T follicular helper cell (primary cell): ENCODE measurements at regions not wholly inside any gene's neighbourhood (a gene's known extent, or its start where the extent isn't known, plus 50 kb on each side); places are given as distances from the start of the nearest gene placed in this dataset.
"Not testable (repeated sequence)": the region's sequence is repeated elsewhere in the genome, so short reads cannot be mapped to it uniquely, and the experiment has no call there.

Experiments
- DNase-seq: peaks from one replicate; pipeline ENCODE4 v3.0.0-alpha.2; 2020; ENCODE audit warnings: low read depth

- DNase-seq, result no peak
Observed at GRCh38 chr4:164207460-164207859, 546.5 kb upstream of the SMIM31 start.

GRCh38 chr4:164210377-164210776 is 543.6 kb upstream of the SMIM31 start:
- no peak for DNase-seq

- DNase-seq, result no peak
Observed at GRCh38 chr4:164212134-164212533, 541.8 kb upstream of the SMIM31 start.

- no peak for DNase-seq
Observed at GRCh38 chr4:164212714-164213113, 541.2 kb upstream of the SMIM31 start.

GRCh38 chr4:164215113-164215741 is 538.7 kb upstream of the SMIM31 start:
- no peak for DNase-seq

DNA sequence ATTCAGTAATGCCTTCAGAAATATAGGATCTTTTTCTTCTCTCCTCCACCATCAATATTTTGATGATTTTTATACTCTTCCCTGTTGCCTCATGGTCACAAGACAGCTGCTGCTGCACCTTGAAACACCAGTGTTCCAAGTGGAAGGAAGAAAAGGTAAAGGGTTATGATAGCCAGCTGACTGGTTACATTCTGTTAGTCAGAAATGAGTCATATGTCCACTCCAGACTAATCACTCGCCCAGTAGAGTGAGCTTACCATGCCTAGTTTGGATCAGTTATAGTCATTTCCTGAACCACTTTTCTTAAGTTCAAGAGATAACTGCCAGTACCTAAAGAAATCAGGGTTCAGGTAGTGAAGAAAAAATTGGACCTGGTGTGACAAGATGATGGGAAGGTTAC is 532.3 kb upstream of the SMIM31 start:
- DNase-seq, result no peak

- DNase-seq, result no peak
Observed at GRCh38 chr4:164224871-164225270, 529.1 kb upstream of the SMIM31 start.

GRCh38 chr4:164229255-164229654 is 524.7 kb upstream of the SMIM31 start:
- DNase-seq, result no peak

DNA sequence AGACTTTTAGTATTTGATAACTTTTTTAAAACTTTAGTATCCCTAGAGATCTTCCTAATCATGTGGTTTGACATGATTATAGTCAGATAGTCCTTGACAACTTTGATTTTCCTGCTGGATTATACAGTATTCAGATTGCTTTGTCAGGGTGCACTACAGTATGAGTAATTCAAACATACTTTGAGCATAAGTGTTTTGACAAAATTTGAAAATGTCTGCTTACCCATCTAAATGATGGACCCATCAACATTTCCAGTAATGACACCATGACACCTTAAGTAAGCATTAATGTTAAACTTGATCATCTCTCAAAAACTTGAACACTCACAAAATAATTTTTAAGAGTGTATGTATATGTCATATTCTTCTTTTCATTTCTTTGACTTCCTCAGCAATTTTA is 514.5 kb upstream of the SMIM31 start:
- DNase-seq, result no peak

DNA sequence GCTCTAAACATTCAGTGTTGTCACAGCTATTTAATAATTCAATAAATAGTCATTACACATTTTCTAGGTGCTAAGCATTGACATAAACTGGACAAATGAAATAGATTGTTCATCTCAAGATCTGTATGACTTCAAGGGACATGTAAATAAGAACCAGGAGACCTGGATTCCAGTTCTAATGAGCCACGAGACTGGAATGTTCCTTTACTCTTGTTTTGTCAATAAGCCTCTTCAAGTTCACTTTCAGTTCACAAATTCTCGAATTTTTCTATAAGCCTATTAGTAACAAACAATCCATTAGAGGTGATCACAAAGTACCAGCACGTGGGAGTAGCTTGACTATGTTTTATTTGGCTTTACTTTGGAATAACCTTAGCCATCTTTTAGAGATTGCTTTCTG is 514.0 kb upstream of the SMIM31 start:
- no peak for DNase-seq

DNA sequence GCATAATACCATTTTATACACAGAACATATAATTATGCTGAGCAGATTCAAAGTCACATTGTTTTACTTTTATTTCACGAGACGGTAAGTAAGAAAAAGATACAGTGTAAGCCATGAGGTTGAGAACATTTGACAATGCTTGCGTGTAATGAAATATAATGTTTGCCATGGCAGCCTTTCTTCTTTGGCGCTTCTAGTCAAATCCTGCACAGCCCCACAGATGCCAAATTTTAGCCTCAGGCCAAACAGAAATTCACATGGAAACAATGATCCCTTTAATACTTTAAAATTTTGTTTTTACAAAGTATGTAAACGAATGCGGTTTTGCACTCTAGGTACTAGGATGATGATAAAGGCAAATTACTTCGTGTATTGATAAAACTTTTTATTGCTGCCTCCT is 502.7 kb upstream of the SMIM31 start:
- no peak for DNase-seq

DNA sequence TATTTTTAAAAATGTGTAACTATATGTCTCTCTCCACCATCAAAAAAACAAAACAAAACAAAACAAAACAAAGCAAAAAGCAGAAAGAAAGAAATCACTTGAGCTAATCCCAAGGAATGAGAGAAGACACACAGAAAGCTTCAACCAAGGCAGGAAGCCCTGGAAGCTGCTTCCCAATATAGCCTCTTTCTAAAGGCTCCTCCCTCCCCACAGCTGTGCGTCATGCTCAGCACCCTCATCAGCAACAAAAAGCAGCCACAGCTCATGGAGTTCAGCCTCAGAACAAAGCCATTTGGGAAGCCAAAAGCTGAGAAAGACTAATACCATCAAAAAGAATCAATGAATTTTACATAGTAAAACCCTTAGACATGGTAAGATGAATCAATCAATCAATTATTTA is 501.6 kb upstream of the SMIM31 start:
- no peak for DNase-seq

DNA sequence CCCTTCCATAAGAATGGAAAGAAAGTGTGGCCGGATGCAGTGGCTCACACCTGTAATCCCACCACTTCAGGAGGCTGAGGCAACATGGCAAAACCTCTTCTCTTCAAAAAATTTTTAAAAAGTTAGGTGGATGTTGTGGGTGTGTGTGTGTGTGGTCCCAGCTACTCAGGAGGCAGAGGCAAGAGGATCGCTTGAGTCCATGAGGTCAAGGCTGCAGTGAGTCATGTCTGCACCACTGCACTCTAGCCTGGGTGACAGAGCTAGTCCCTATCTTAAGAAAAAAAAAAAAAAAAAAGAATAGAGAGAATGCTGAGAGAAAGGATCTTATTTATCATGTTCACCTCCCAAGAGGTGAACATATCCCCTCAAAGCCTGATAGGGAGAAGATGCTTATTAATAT is 492.1 kb upstream of the SMIM31 start:
- DNase-seq, result no peak

- DNase-seq, result not testable (repeated sequence)
Observed at GRCh38 chr4:164262508-164262907, 491.4 kb upstream of the SMIM31 start.

- not testable (repeated sequence) for DNase-seq
Observed at GRCh38 chr4:164277414-164277813, 476.5 kb upstream of the SMIM31 start.

- no peak for DNase-seq
Observed at GRCh38 chr4:164287173-164287572, 466.8 kb upstream of the SMIM31 start.

GRCh38 chr4:164288578-164288977 is 465.4 kb upstream of the SMIM31 start:
- no peak for DNase-seq

- DNase-seq, result no peak
Observed at GRCh38 chr4:164293203-164293602, 460.7 kb upstream of the SMIM31 start.

- DNase-seq, result no peak
Observed at GRCh38 chr4:164293743-164294142, 460.2 kb upstream of the SMIM31 start.

- no peak for DNase-seq
Observed at GRCh38 chr4:164301430-164301829, 452.5 kb upstream of the SMIM31 start.

- no peak for DNase-seq
Observed at GRCh38 chr4:164304101-164304639, 449.8 kb upstream of the SMIM31 start.

DNA sequence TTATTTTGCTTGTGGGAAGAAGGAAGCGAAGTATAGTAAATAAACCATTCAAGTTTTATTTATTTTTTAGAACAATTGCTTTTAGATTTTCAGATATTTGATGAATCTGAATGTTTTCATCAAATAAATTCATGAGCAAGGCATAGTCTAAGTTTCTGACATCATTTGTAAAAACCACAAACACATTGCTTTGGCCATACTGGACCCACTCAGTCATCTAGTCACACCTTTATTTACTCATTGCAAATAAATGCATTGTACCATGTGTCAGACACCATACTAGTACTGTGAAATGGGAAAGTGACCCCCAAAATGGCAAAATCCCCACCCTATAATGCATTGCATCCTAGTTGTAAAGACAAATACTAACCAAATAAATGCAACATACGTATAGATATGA is 449.1 kb upstream of the SMIM31 start:
- no peak for DNase-seq

GRCh38 chr4:164307262-164307661 is 446.7 kb upstream of the SMIM31 start:
- DNase-seq, result no peak

DNA sequence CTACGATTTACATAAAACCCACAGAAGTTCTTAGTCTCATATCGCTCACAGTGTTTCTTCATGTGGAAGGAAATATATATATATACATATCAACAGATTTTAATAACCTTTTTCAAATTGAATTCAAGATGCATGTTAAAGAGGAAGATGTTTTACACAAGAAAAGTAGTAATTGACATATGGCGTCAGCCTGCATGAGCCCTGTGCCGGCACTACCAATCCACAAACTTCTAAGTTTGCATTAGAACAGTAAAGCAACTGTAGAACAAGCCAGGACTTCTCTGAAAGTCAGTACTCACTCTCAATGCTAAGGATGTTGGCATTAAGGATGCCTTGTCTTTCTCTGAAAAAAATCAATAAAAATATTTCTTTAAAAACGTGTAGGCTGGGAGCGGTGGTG is 441.3 kb upstream of the SMIM31 start:
- no peak for DNase-seq
